ENCODE measurements at regions not wholly inside any gene's neighbourhood (a gene's known extent, or its start where the extent isn't known, plus 50 kb on each side); places are given as distances from the start of the nearest gene placed in this dataset.

- TF ChIP-seq CTCF (IDR thresholded peaks at IDR 0.05) (no peak), EZH2 (IDR thresholded peaks at IDR 0.05) (no peak)
Measured at GRCh38 chr12:11565752-11566151, 83.7 kb upstream of the ETV6 start.

Data from neural progenitor cell (in vitro differentiated cells).